Iris pigment epithelial cell (primary cell): ENCODE measurements at regions not wholly inside any gene's neighbourhood (a gene's known extent, or its start where the extent isn't known, plus 50 kb on each side); places are given as distances from the start of the nearest gene placed in this dataset.

Source experiments
- DNase-seq: peaks from one replicate; pipeline ENCODE4 v3.0.0-alpha.2; 2011; ENCODE audit warnings: low read depth

DNA sequence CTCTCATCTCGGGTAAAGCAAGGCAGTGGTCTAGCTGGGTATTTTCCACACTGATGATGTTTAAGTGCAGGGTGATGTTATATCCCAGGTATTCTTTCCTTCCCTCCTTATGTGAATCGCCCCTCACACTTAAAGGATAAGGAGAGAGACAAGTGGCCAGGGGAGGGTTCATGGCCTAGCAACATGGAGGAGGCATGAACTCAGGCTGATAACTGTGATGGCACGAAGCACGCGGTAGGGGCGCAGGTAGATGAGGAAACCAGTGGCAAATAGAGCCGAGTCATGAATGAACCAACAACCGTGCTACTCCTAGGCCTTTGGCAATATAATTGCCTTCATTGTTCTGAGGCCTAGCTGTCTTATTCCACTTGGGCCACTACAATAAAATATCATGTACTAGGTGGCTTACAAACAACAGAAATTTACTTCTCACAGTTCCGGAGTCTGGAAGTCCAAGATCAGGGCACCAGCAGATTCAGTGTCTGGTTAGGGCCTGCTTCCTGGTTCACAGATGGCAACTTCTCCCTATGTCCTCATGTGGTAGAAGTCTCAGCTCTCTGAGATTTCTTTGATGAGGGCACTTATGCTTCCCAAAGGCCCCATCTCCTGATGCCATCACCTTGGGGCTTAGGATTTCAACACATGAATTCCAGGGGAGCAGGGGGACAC, 56.0 kb upstream of the PIK3CG start:
- DNase-seq = no peak

DNA sequence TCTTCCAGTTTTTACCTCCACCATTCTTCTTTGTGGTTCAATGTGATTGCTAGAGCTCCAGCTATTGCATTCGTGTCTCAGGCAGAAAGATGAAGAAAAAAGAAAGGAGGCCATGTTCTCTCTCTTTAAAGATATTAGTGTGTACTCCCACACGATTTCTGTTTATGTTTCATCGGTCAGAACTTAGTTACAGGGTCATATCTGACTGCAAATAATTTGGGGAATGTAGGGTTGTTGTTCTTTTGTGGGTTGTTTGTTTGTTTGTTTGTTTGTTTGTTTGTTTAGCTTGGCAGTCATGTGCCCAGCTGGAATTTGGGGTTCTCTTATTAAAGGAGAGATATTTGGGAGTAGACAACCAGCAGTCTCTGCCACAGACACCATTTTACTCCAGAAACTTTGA, 53.6 kb upstream of the PIK3CG start:
- DNase-seq = no peak

DNA sequence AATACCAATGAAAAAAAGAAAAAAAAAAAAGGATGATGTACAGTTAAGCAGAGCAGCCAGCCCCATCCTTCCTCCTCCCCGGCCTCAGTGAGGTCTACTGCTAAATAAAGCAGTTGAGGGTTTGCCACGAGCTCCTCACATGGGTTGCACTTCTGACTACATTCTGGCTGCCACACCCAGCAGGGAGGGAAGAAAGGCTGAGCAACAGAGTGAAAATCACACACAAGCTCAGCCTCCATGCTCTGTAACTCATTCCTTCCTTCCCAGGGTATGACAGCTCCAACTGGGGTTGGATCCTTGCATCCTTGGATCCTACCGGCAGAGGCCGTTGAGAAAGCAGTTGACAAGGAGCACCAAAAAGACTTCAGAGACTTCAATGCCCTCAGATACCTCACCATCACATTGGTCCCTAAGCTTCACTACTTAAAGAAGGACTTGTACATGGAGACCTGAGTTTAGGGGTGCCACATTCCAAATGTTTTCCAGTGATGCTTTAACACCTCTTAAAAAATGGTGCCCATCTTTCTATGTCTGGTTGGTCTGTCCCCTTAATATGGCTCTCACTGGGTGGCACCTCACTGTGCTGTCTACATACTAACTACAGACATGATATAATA, 52.9 kb upstream of the PIK3CG start:
- no peak for DNase-seq

DNA sequence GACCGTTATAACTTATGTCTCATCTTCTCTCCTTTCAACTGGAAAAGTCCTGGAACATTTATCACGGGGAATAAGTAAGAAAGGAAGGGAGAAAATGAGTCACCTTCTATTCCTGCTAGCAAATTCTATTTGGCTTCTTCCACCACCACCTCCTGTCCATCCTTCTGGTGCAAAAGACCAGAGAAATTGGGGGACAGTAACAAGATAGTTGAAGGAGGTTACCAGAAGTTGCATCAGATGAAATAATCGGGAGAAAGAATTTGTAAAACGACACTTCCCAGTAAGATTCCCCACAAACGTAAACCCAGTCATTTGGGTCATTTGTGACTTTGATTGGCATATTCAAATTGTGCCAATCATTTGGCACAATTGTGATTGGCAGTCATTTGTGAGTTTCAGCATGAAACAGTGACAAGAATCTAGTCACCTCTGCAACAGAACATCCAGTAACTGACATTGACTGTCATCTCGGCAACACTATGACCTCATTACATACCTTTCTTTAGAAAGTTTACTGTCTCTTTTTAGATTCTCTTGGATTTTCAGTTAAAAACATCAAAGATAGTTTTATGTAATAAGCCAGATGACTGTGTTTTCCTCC, 51.3 kb upstream of the PIK3CG start:
- peak; percentile 41 for DNase-seq

DNA sequence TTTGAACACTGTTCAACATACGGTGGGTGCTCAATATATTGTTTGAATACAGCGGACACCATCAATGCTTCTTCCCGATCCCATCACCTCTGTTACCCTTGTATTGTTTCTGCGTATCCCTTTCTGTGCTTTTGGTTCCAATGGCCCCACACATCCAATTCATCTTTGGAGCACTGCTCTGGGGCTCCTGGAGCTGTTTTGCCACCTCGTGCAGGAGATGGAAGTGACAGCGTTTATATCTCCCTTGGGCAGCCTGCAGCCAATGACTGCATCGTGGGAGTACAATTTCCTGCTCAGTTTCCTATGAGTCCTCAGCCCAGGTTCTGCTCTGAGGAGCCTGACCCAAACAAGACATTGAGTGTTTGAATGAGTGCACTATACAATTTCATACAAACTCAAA, 50.2 kb upstream of the PIK3CG start:
- no peak for DNase-seq
